ENCODE measurements at regions not wholly inside any gene's neighbourhood (a gene's known extent, or its start where the extent isn't known, plus 50 kb on each side); places are given as distances from the start of the nearest gene placed in this dataset.

- TF ChIP-seq CTCF (IDR thresholded peaks at IDR 0.05) = no peak
- TF ChIP-seq ESRRA (IDR thresholded peaks at IDR 0.05; ENCODE audit: borderline replicate concordance, low read length) = no peak
- TF ChIP-seq RARB (CRISPR knock-in tag; IDR thresholded peaks at IDR 0.05) = no peak
- no peak for TF ChIP-seq MAFK (IDR thresholded peaks at IDR 0.05; ENCODE audit: partially characterized antibody)
- TF ChIP-seq HDAC2 (IDR thresholded peaks at IDR 0.05) = no peak
- TF ChIP-seq PHF8 (IDR thresholded peaks at IDR 0.05; ENCODE audit: borderline replicate concordance, low read depth) = no peak
- TF ChIP-seq EP300 (IDR thresholded peaks at IDR 0.05) = no peak
- TF ChIP-seq CHD2 (IDR thresholded peaks at IDR 0.05; ENCODE audit: low read length, partially characterized antibody) = no peak
- no peak for TF ChIP-seq POLR2A (IDR thresholded peaks at IDR 0.05; ENCODE audit: low read length)
- TF ChIP-seq MAX (IDR thresholded peaks at IDR 0.05) = no peak
- TF ChIP-seq POLR2AphosphoS2 (conservative IDR thresholded peaks at IDR 0.05; ENCODE audit: low read length) = no peak
- no peak for TF ChIP-seq REST (IDR thresholded peaks at IDR 0.05)
- no peak for TF ChIP-seq KDM5A (IDR thresholded peaks at IDR 0.05)
Measured at GRCh38 chr10:132996603-132997343, 54.4 kb upstream of the CFAP46 start.

Measured in A549 (cell line).